Sigmoid colon (tissue), 6 donors: ENCODE measurements at regions not wholly inside any gene's neighbourhood (a gene's known extent, or its start where the extent isn't known, plus 50 kb on each side); places are given as distances from the start of the nearest gene placed in this dataset.
"Not testable (repeated sequence)": the region's sequence is repeated elsewhere in the genome, so short reads cannot be mapped to it uniquely, and the experiment has no call there.

ENCODE experiments used
- DNase-seq: peaks from one replicate; pipeline ENCODE4 v3.0.0-alpha.2; 2019
- H3K27ac ChIP-seq, 4 donors: fragments of 200-600 bp; sonication (generic); one replicate each; pipeline ENCODE4 v1.5.1; 2016 to 2019; ENCODE audit warnings: mild to moderate bottlenecking in 1 of 4
- H3K27me3 ChIP-seq, 3 donors: fragments of 200-600 bp; sonication (generic); one replicate each; pipeline ENCODE4 v1.5.1; 2019; ENCODE audit warnings: mild to moderate bottlenecking in 1 of 3
- H3K36me3 ChIP-seq, 4 donors: fragments of 200-600 bp; sonication (generic); one replicate each; pipeline ENCODE4 v1.5.1; 2016 to 2019
- H3K4me1 ChIP-seq, 4 donors: fragments of 200-600 bp; sonication (generic); one replicate each; pipeline ENCODE4 v1.5.1; 2017 to 2019
- H3K4me3 ChIP-seq, 4 donors: fragments of 200-600 bp; sonication (generic); one replicate each; pipeline ENCODE4 v1.5.1; 2017 to 2019; ENCODE audit warnings: mild to moderate bottlenecking in 2 of 4, moderate library complexity in 1 of 4
- H3K9me3 ChIP-seq, 4 donors: fragments of 200-600 bp in 3 of 4; sonication (generic) in 3 of 4; one replicate each; pipeline versions ENCODE4 v1.5.1 to v1.6.1; 2013 to 2019
- CTCF ChIP-seq, 4 experiments: fragments of 450-650 bp in 3 of 4; fragments of 200-600 bp in 1 of 4; IDR thresholded peaks; one replicate each; pipeline ENCODE4 v1.5.1; 2016 to 2019; ENCODE audit warnings: antibody characterized with exemption in 4 of 4, mild to moderate bottlenecking in 3 of 4, moderate library complexity in 2 of 4
- EP300 ChIP-seq, 4 donors: sonication (generic); formaldehyde crosslinking; IDR thresholded peaks; one replicate each; pipeline ENCODE4 v1.6.1; 2017; ENCODE audit warnings: antibody characterized with exemption in 4 of 4
- POLR2A ChIP-seq, 2 donors: fragments of 450-650 bp; IDR thresholded peaks; one replicate each; pipeline ENCODE4 v1.6.1; 2016; ENCODE audit warnings: antibody characterized with exemption in 2 of 2, mild to moderate bottlenecking in 2 of 2, moderate library complexity in 2 of 2
- POLR2AphosphoS5 ChIP-seq, 4 donors: sonication (generic); formaldehyde crosslinking; IDR thresholded peaks; one replicate each; pipeline ENCODE4 v1.6.1; 2017; ENCODE audit warnings: antibody characterized with exemption in 4 of 4
- WGBS, 2 donors: extraction: QIAGEN DNeasy Blood & Tissue Kit; methylation state at CpG; one replicate each; pipeline ENCODE4 v1.1.7; 2013; 5-methylcytosine and 5-hydroxymethylcytosine counted together
- intact Hi-C: fragments of 100-400 bp; cut with DNase I; formaldehyde crosslinking; loops from one replicate; pipeline ENCODE4 v1.15.1; 2023
- donor health status: healthy with polysubstance abuse.
- donor health status: healthy.

GRCh38 chr6:121670511-121670910 lies 235.1 kb downstream of the GJA1 start:
- Histone ChIP-seq H3K27ac (no peak overlapping the region), H3K27me3 (no peaks in the 10 kb centered on the region), H3K9me3 (no peaks in the 10 kb centered on the region), H3K4me1 (peaks cover 0 to 4% (median 0%) of the 10 kb centered on the region in 4 donors), H3K4me3 (no peak overlapping the region), H3K36me3 (no peaks in the 10 kb centered on the region)
- intact Hi-C loops = no loop called here
- WGBS, 2 donors = 83 to 92% methylated on average over 2 of the region's 2 CpGs
- TF ChIP-seq CTCF (IDR thresholded peaks at IDR 0.05) = no peak
- no peak for TF ChIP-seq POLR2AphosphoS5 (IDR thresholded peaks at IDR 0.05)
- TF ChIP-seq EP300 (IDR thresholded peaks at IDR 0.05) = no peak
- no peak for TF ChIP-seq POLR2A (IDR thresholded peaks at IDR 0.05)
- no peak for DNase-seq

- TF ChIP-seq CTCF (IDR thresholded peaks at IDR 0.05) = no peak
- no peak for TF ChIP-seq POLR2A (IDR thresholded peaks at IDR 0.05)
- TF ChIP-seq POLR2AphosphoS5 (IDR thresholded peaks at IDR 0.05) = no peak
- TF ChIP-seq EP300 (IDR thresholded peaks at IDR 0.05) = no peak
- Histone ChIP-seq H3K4me3 (no peak overlapping the region), H3K27me3 (no peaks in the 10 kb centered on the region), H3K27ac (no peak overlapping the region), H3K36me3 (no peaks in the 10 kb centered on the region), H3K9me3 (no peaks in the 10 kb centered on the region), H3K4me1 (no peaks in the 10 kb centered on the region)
- intact Hi-C loops = no loop called here
- 79 to 88% methylated on average over 1 of the region's 1 CpG for WGBS, 2 donors
- DNase-seq = no peak
These were observed 242.1 kb downstream of the GJA1 start for GRCh38 chr6:121677571-121677970.

- intact Hi-C loops = no loop called here
- Histone ChIP-seq H3K36me3 (no peaks in the 10 kb centered on the region), H3K27ac (no peak overlapping the region), H3K9me3 (no peaks in the 10 kb centered on the region), H3K4me3 (no peak overlapping the region), H3K27me3 (no peaks in the 10 kb centered on the region), H3K4me1 (no peaks in the 10 kb centered on the region)
- DNase-seq = no peak
- WGBS, 2 donors = 89 to 96% methylated on average over 1 of the region's 1 CpG
- TF ChIP-seq EP300 (IDR thresholded peaks at IDR 0.05) (no peak), CTCF (IDR thresholded peaks at IDR 0.05) (no peak), POLR2AphosphoS5 (IDR thresholded peaks at IDR 0.05) (no peak), POLR2A (IDR thresholded peaks at IDR 0.05) (no peak)
These were observed 242.8 kb downstream of the GJA1 start for GRCh38 chr6:121678245-121678644.

GRCh38 chr6:121680058-121680457 lies 244.6 kb downstream of the GJA1 start:
- H3K27ac ChIP-seq = no peak overlapping the region
- TF ChIP-seq EP300 (IDR thresholded peaks at IDR 0.05) (no peak), CTCF (IDR thresholded peaks at IDR 0.05) (no peak), POLR2A (IDR thresholded peaks at IDR 0.05) (no peak), POLR2AphosphoS5 (IDR thresholded peaks at IDR 0.05) (no peak)
- no peak for DNase-seq
- no peaks in the 10 kb centered on the region for H3K4me1 ChIP-seq
- no peaks in the 10 kb centered on the region for H3K27me3 ChIP-seq
- WGBS, 2 donors = 92 to 93% methylated on average over 9 of the region's 9 CpGs
- H3K36me3 ChIP-seq = no peaks in the 10 kb centered on the region
- no peaks in the 10 kb centered on the region for H3K9me3 ChIP-seq
- H3K4me3 ChIP-seq = no peak overlapping the region
- intact Hi-C loops = no loop called here

- no peak overlapping the region for H3K4me3 ChIP-seq
- H3K4me1 ChIP-seq = no peaks in the 10 kb centered on the region
- TF ChIP-seq POLR2A (IDR thresholded peaks at IDR 0.05) (no peak), CTCF (IDR thresholded peaks at IDR 0.05) (no peak), POLR2AphosphoS5 (IDR thresholded peaks at IDR 0.05) (no peak), EP300 (IDR thresholded peaks at IDR 0.05) (no peak)
- DNase-seq = no peak
- H3K36me3 ChIP-seq = no peaks in the 10 kb centered on the region
- no peaks in the 10 kb centered on the region for H3K9me3 ChIP-seq
- no peak overlapping the region for H3K27ac ChIP-seq
- no peaks in the 10 kb centered on the region for H3K27me3 ChIP-seq
- intact Hi-C loops = no loop called here
- WGBS, 2 donors = 96 to 97% methylated on average over 25 of the region's 25 CpGs
These were observed 247.2 kb downstream of the GJA1 start for GRCh38 chr6:121682666-121683065.

- WGBS, 2 donors = 87 to 94% methylated on average over 10 of the region's 10 CpGs
- H3K36me3 ChIP-seq, H3K9me3 ChIP-seq, H3K4me1 ChIP-seq, H3K4me3 ChIP-seq, intact Hi-C loops, H3K27ac ChIP-seq, H3K27me3 ChIP-seq, DNase-seq: not testable (repeated sequence)
These were observed 250.4 kb downstream of the GJA1 start for GRCh38 chr6:121685806-121686205.
